WTC11 (cell line): ENCODE measurements at regions not wholly inside any gene's neighbourhood (a gene's known extent, or its start where the extent isn't known, plus 50 kb on each side); places are given as distances from the start of the nearest gene placed in this dataset.
"Not testable (repeated sequence)": the region's sequence is repeated elsewhere in the genome, so short reads cannot be mapped to it uniquely, and the experiment has no call there.

Source experiments
- ATAC-seq: fragments of 200-7000 bp; cut with Tn5 transposase; 2 replicates; pipeline ENCODE4 v1.10.0; 2021; ENCODE audit warnings: mild to moderate bottlenecking, moderate library complexity
- CTCF ChIA-PET: fragments of 300-600 bp; sonication (Branson Sonifier 250); formaldehyde crosslinking; loops from one replicate; lab custom pipeline; 2021; ENCODE audit warnings: antibody characterized with exemption; lab: Charles Lee
- POLR2A ChIA-PET: fragments of 350-600 bp; sonication (Branson Sonifier 250); formaldehyde crosslinking; loops from one replicate; lab custom pipeline; 2021; ENCODE audit warnings: antibody characterized with exemption; lab: Charles Lee
- DNase-seq: peaks from one replicate; pipeline ENCODE4 v3.0.0; 2021; ENCODE audit warnings: low spot score
- H3K27ac Mint-ChIP-seq: 2 replicates; pipeline ENCODE4 v1.8.0; 2021; ENCODE audit warnings: mixed read lengths
- H3K27me3 Mint-ChIP-seq: 2 replicates; pipeline ENCODE4 v1.8.0; 2021; ENCODE audit warnings: low read depth, mild to moderate bottlenecking, moderate library complexity, mixed read lengths
- H3K36me3 Mint-ChIP-seq: 2 replicates; pipeline ENCODE4 v1.8.0; 2021; ENCODE audit warnings: mixed read lengths
- H3K4me1 Mint-ChIP-seq: 2 replicates; pipeline ENCODE4 v1.8.0; 2022; ENCODE audit warnings: mixed read lengths
- H3K4me3 Mint-ChIP-seq: 2 replicates; pipeline ENCODE4 v1.8.0; 2021; ENCODE audit warnings: mild to moderate bottlenecking, moderate library complexity, mixed read lengths
- H3K9me3 Mint-ChIP-seq: 2 replicates; pipeline ENCODE4 v1.8.0; 2021; ENCODE audit warnings: mixed read lengths
- CREM ChIP-seq: sonication (generic); formaldehyde crosslinking; IDR thresholded peaks from 2 replicates; pipeline ENCODE4 v1.8.1; 2022; ENCODE audit warnings: mild to moderate bottlenecking, missing genetic modification reagents, moderate library complexity
- ELF4 ChIP-seq: sonication (generic); formaldehyde crosslinking; IDR thresholded peaks from 2 replicates; pipeline ENCODE4 v1.8.1; 2022; ENCODE audit warnings: low read depth, mild to moderate bottlenecking, moderate library complexity, missing genetic modification reagents
- FOXK1 ChIP-seq: sonication (generic); formaldehyde crosslinking; IDR thresholded peaks from 2 replicates; pipeline ENCODE4 v1.8.0; 2022; ENCODE audit warnings: mild to moderate bottlenecking, moderate library complexity, missing genetic modification reagents
- GRHL2 ChIP-seq: fragments of 250-450 bp; sonication (Bioruptor Pico); IDR thresholded peaks from 2 replicates; pipeline ENCODE4 v1.8.0; 2022; ENCODE audit warnings: mild to moderate bottlenecking, moderate library complexity; ENCODE audit not compliant: insufficient replicate concordance, severe bottlenecking
- GTF2I ChIP-seq: fragments of 250-450 bp; sonication (Bioruptor Pico); conservative IDR thresholded peaks from 2 replicates; pipeline ENCODE4 v1.4.0; 2021; ENCODE audit warnings: mild to moderate bottlenecking
- JAZF1 ChIP-seq: fragments of 250-450 bp; sonication (Bioruptor Pico); IDR thresholded peaks from 2 replicates; pipeline ENCODE4 v1.9.0; 2021; ENCODE audit warnings: moderate library complexity, mild to moderate bottlenecking, inconsistent platforms
- JUN ChIP-seq: sonication (generic); formaldehyde crosslinking; IDR thresholded peaks from 2 replicates; pipeline ENCODE4 v1.8.0; 2023; ENCODE audit warnings: mild to moderate bottlenecking, missing genetic modification reagents
- KAT7 ChIP-seq: sonication (generic); formaldehyde crosslinking; IDR thresholded peaks from 2 replicates; pipeline ENCODE4 v1.8.1; 2023; ENCODE audit warnings: missing genetic modification reagents, mild to moderate bottlenecking, borderline replicate concordance
- NR2C2 ChIP-seq: sonication (generic); formaldehyde crosslinking; IDR thresholded peaks from 2 replicates; pipeline ENCODE4 v1.8.0; 2022; ENCODE audit warnings: mild to moderate bottlenecking, missing genetic modification reagents
- NR3C1 ChIP-seq: sonication (generic); formaldehyde crosslinking; conservative IDR thresholded peaks from 2 replicates; pipeline ENCODE4 v1.8.1; 2023; ENCODE audit warnings: low read depth, mild to moderate bottlenecking, missing genetic modification reagents
- RELA ChIP-seq: sonication (generic); formaldehyde crosslinking; IDR thresholded peaks from 2 replicates; pipeline ENCODE4 v1.8.1; 2022; ENCODE audit warnings: missing genetic modification reagents, mild to moderate bottlenecking, borderline replicate concordance
- RORB ChIP-seq: fragments of 250-450 bp; sonication (Bioruptor Pico); IDR thresholded peaks from 2 replicates; pipeline ENCODE4 v1.9.0; 2021; ENCODE audit warnings: mild to moderate bottlenecking
- SMAD3 ChIP-seq: sonication (generic); formaldehyde crosslinking; IDR thresholded peaks from 2 replicates; pipeline ENCODE4 v1.8.0; 2022; ENCODE audit warnings: missing genetic modification reagents, mild to moderate bottlenecking, borderline replicate concordance
- SMAD4 ChIP-seq: sonication (generic); formaldehyde crosslinking; IDR thresholded peaks from 2 replicates; pipeline ENCODE4 v1.8.0; 2022; ENCODE audit warnings: mild to moderate bottlenecking, missing genetic modification reagents
- TP53 ChIP-seq: sonication (generic); formaldehyde crosslinking; IDR thresholded peaks from 2 replicates; pipeline ENCODE4 v1.8.1; 2023; ENCODE audit warnings: mild to moderate bottlenecking, missing genetic modification reagents
- ZNF263 ChIP-seq: sonication (generic); formaldehyde crosslinking; IDR thresholded peaks from 2 replicates; pipeline ENCODE4 v1.8.1; 2022; ENCODE audit warnings: low read depth, mild to moderate bottlenecking, moderate library complexity, missing genetic modification reagents
- ZNF416 ChIP-seq: fragments of 250-450 bp; sonication (Bioruptor Pico); IDR thresholded peaks from 2 replicates; pipeline ENCODE4 v1.9.0; 2021; ENCODE audit warnings: mild to moderate bottlenecking, inconsistent platforms
- TF ChIP-seq, protein P1 (sequence below): sonication (generic); formaldehyde crosslinking; IDR thresholded peaks from 2 replicates; pipeline ENCODE4 v1.8.0; 2023; ENCODE audit warnings: missing genetic modification reagents
- TF ChIP-seq, protein P2 (sequence below): sonication (generic); formaldehyde crosslinking; IDR thresholded peaks from 2 replicates; pipeline ENCODE4 v1.8.0; 2022; ENCODE audit warnings: mild to moderate bottlenecking, missing genetic modification reagents
- TF ChIP-seq, protein P3 (sequence below): fragments of 250-450 bp; sonication (Bioruptor Pico); IDR thresholded peaks from 2 replicates; pipeline ENCODE4 v1.8.0; 2021; ENCODE audit warnings: mild to moderate bottlenecking
- TF ChIP-seq, protein P4 (sequence below): sonication (generic); formaldehyde crosslinking; IDR thresholded peaks from 2 replicates; pipeline ENCODE4 v1.8.0; 2022; ENCODE audit warnings: mild to moderate bottlenecking, missing genetic modification reagents
- TF ChIP-seq, protein P5 (sequence below): sonication (generic); formaldehyde crosslinking; IDR thresholded peaks from 2 replicates; pipeline ENCODE4 v1.8.0; 2023; ENCODE audit warnings: mild to moderate bottlenecking, missing genetic modification reagents

DNA sequence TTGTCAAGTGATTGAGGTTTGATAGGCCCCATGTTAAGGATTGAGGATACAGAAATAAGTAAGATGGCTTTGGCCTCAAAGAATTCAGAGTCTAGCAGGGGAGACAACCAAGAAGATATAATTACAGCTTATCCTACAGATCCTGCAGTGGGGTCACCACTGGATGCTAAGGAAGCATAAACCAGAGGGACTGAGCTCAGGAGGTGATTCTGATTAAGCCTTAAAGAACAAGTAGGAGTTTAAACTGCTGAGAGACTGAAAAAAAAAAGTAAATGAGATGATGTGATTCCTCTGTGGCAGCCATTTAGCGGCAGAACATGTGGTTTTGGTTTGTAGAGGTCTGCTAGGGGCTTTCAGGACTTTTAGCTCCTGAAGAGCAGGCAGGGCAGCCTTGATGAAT, 72.1 kb upstream of the ROPN1 start:
- ChIA-PET CTCF (interaction anchor here (1.8 kb wide), 1 partner anchor 31 kb away, joined by 9 read pairs; the partner anchor contains the start of gene KALRN), POLR2A (no interaction called here)
- Mint-ChIP-seq H3K9me3 (no peaks in the 10 kb centered on the region), H3K4me1 (no peaks in the 10 kb centered on the region; the same call in 1 of the 2 replicates), H3K27ac (no peak overlapping the region), H3K4me3 (no peak overlapping the region), H3K36me3 (no peaks in the 10 kb centered on the region), H3K27me3 (peaks cover 2% of the 10 kb centered on the region)
- TF ChIP-seq NR3C1 (CRISPR knock-in tag): no peak
- TF ChIP-seq FOXK1 (CRISPR knock-in tag): no peak
- no peak for TF ChIP-seq RELA (CRISPR knock-in tag)
- TF ChIP-seq, protein P1, sequence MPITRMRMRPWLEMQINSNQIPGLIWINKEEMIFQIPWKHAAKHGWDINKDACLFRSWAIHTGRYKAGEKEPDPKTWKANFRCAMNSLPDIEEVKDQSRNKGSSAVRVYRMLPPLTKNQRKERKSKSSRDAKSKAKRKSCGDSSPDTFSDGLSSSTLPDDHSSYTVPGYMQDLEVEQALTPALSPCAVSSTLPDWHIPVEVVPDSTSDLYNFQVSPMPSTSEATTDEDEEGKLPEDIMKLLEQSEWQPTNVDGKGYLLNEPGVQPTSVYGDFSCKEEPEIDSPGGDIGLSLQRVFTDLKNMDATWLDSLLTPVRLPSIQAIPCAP (CRISPR knock-in tag): no peak
- ATAC-seq: no peak
- no peak for DNase-seq

DNA sequence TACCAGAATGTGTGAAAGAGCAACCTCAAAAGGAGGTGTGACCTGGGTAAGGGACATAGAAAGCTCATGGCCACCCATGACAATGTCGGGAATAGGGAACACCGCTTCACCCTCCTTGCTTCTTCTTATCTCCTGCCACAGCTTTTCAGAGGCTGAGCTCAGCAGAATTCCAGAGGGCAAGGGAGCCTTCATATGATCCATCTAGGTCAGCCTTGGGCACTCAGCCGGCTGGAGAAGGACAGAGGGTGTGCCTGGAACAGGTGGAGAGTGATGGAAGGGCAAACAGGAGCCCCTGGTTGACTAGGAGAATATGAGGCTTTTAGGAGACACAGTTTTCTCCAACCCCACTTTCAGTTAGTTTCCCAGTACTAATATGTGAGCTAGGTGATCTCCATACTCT, 74.6 kb upstream of the ROPN1 start:
- H3K27me3 Mint-ChIP-seq, H3K9me3 Mint-ChIP-seq, H3K4me1 Mint-ChIP-seq, H3K4me3 Mint-ChIP-seq, ATAC-seq, DNase-seq, H3K36me3 Mint-ChIP-seq, H3K27ac Mint-ChIP-seq, POLR2A ChIA-PET: not testable (repeated sequence)
- CTCF ChIA-PET: interaction anchor here (1.2 to 1.6 kb wide), 2 partner anchors 9 to 34 kb away, joined by 3 to 5 read pairs; partner anchors contain the start of gene KALRN

DNA sequence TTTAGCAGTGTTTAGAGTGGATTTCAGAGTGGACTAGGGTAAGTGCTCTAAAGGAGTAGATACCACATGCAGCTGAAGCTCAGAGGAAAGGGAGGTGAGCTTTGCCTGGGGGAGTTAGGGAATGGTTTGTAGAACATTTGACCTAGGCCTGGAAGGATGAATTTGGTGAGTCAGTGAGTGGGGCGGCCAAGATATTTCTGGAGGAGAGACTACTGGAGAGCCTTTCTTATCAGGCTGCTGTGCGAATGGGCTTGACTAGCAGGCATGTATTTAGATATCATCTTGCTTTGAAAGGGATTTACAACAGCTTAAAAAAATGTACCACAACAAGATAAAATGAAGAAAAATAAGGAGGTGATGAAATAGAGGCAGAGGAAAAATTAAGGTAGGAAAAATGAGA, 77.8 kb upstream of the ROPN1 start:
- CTCF ChIA-PET, POLR2A ChIA-PET, H3K4me3 Mint-ChIP-seq, DNase-seq, H3K27ac Mint-ChIP-seq, H3K27me3 Mint-ChIP-seq, H3K4me1 Mint-ChIP-seq, ATAC-seq, H3K9me3 Mint-ChIP-seq, H3K36me3 Mint-ChIP-seq: not testable (repeated sequence)

DNA sequence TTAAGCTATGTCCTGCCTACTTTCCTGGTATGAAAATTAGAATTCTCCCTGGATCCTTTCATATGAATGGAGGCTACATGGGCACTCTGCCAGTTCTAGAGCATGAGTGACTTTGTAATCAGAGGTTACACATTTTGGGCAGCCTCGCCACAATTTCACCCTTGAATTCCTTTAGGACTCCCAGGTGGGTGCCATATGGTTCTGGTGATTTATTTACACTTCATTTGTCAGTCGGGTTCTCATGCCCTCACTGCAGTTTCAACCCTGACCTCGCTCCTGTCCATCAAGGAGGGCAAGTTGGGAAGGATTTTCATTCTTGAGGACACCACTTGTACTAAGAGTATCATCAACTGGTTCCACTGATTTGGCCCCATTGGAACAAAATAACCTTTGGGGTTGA, 83.2 kb upstream of the ROPN1 start:
- POLR2A ChIA-PET, ATAC-seq, H3K27me3 Mint-ChIP-seq, H3K27ac Mint-ChIP-seq, H3K4me3 Mint-ChIP-seq, H3K9me3 Mint-ChIP-seq, H3K36me3 Mint-ChIP-seq, DNase-seq: not testable (repeated sequence)
- H3K4me1 Mint-ChIP-seq: peaks cover 17% of the 10 kb centered on the region
- CTCF ChIA-PET: interaction anchor here (4.5 kb wide), 1 partner anchor 42 kb away, joined by 23 read pairs; the partner anchor contains the start of gene KALRN

DNA sequence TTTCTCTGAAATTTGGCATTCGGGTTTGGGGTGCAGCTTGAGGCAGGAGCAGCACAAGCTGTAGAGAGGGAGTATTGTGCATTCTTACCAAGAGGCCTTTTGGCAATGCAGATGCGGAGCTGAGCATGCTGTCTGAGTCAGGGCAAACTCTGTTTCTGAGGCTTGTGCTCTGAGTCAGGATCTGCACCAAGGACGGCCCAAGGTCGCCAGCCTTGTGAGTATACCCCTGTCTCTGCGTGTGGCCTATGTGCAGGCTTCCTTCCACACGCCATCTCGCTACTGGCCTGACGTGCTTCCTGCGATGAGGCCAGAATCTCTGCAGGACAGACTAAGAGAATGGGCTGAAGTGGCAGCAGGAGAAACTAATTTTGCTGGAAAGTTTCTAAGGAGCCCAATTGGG, 83.8 kb upstream of the ROPN1 start:
- Mint-ChIP-seq H3K4me1 (peaks cover 17% of the 10 kb centered on the region), H3K27ac (no peak overlapping the region), H3K36me3 (no peaks in the 10 kb centered on the region), H3K9me3 (no peaks in the 10 kb centered on the region), H3K4me3 (no peak overlapping the region), H3K27me3 (no peaks in the 10 kb centered on the region; the same call in 1 of the 2 replicates)
- ChIA-PET POLR2A (no interaction called here), CTCF (interaction anchor here (0.8 to 4.5 kb wide), 3 partner anchors 10 to 60 kb away, joined by 3 to 23 read pairs (median 5); partner anchors contain the start of gene KALRN)
- TF ChIP-seq JUN (CRISPR knock-in tag) (no peak), SMAD3 (no peak), ELF4 (no peak), GRHL2 (CRISPR knock-in tag) (no peak), RORB (CRISPR knock-in tag) (no peak), TP53 (CRISPR knock-in tag) (no peak), GTF2I (no peak), NR2C2 (CRISPR knock-in tag) (no peak), KAT7 (CRISPR knock-in tag) (no peak), SMAD4 (CRISPR knock-in tag) (no peak), ZNF263 (CRISPR knock-in tag) (no peak), CREM (CRISPR knock-in tag) (no peak), JAZF1 (no peak), ZNF416 (CRISPR knock-in tag) (no peak)
- TF ChIP-seq, protein P2, sequence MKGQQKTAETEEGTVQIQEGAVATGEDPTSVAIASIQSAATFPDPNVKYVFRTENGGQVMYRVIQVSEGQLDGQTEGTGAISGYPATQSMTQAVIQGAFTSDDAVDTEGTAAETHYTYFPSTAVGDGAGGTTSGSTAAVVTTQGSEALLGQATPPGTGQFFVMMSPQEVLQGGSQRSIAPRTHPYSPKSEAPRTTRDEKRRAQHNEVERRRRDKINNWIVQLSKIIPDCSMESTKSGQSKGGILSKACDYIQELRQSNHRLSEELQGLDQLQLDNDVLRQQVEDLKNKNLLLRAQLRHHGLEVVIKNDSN (CRISPR knock-in tag): no peak
- TF ChIP-seq, protein P3, sequence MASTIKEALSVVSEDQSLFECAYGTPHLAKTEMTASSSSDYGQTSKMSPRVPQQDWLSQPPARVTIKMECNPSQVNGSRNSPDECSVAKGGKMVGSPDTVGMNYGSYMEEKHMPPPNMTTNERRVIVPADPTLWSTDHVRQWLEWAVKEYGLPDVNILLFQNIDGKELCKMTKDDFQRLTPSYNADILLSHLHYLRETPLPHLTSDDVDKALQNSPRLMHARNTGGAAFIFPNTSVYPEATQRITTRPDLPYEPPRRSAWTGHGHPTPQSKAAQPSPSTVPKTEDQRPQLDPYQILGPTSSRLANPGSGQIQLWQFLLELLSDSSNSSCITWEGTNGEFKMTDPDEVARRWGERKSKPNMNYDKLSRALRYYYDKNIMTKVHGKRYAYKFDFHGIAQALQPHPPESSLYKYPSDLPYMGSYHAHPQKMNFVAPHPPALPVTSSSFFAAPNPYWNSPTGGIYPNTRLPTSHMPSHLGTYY (CRISPR knock-in tag): no peak
- TF ChIP-seq, protein P4, sequence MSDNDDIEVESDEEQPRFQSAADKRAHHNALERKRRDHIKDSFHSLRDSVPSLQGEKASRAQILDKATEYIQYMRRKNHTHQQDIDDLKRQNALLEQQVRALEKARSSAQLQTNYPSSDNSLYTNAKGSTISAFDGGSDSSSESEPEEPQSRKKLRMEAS (CRISPR knock-in tag): no peak
- TF ChIP-seq, protein P5, sequence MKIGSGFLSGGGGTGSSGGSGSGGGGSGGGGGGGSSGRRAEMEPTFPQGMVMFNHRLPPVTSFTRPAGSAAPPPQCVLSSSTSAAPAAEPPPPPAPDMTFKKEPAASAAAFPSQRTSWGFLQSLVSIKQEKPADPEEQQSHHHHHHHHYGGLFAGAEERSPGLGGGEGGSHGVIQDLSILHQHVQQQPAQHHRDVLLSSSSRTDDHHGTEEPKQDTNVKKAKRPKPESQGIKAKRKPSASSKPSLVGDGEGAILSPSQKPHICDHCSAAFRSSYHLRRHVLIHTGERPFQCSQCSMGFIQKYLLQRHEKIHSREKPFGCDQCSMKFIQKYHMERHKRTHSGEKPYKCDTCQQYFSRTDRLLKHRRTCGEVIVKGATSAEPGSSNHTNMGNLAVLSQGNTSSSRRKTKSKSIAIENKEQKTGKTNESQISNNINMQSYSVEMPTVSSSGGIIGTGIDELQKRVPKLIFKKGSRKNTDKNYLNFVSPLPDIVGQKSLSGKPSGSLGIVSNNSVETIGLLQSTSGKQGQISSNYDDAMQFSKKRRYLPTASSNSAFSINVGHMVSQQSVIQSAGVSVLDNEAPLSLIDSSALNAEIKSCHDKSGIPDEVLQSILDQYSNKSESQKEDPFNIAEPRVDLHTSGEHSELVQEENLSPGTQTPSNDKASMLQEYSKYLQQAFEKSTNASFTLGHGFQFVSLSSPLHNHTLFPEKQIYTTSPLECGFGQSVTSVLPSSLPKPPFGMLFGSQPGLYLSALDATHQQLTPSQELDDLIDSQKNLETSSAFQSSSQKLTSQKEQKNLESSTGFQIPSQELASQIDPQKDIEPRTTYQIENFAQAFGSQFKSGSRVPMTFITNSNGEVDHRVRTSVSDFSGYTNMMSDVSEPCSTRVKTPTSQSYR: no peak
- no peak for ATAC-seq
- DNase-seq: no peak
